Posterior cingulate gyrus (tissue), 11 donors: ENCODE measurements at regions not wholly inside any gene's neighbourhood (a gene's known extent, or its start where the extent isn't known, plus 50 kb on each side); places are given as distances from the start of the nearest gene placed in this dataset.
A peak's percentile ranks its signal among the peaks of the same experiment; 100 is the strongest.

Experiments used
- DNase-seq, 10 donors: peaks; one replicate each; pipeline versions ENCODE4 v3.0.0 to v3.0.0-alpha.2; 2020 to 2021; ENCODE audit warnings: mixed read lengths in 3 of 10
- intact Hi-C: fragments of 100-400 bp; cut with DNase I; formaldehyde crosslinking; loops from one replicate; pipeline ENCODE4 v1.15.1; 2023

DNA sequence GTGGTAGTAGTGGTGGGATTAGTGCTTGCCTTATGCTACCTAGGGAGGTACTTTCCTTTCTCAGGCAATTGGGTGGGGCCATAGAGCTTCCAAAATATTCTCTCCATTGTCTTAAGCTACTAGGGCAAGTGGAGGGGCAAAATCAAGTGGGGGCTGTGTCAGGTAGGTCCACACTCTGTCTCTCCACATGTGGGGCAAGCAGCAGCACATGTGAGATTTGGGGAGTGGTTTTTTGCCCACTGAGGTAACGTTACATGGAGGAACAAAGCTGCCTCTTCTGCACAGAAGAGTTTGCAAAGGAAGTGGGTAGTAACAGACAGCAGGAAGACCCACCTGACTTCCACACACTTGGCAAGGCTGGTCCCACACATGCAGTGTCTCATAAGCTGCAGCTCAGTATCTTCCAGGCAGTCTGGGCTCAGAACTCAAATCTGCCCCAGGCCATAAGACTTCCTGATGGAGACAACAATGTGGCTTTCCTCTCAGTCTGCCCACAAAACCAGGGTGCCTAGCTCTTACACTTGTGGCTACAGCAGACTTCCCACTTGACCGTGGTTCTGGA is 1581.5 kb upstream of the PCDH20 start:
- intact Hi-C loops = no loop called here
- no peak for DNase-seq

DNA sequence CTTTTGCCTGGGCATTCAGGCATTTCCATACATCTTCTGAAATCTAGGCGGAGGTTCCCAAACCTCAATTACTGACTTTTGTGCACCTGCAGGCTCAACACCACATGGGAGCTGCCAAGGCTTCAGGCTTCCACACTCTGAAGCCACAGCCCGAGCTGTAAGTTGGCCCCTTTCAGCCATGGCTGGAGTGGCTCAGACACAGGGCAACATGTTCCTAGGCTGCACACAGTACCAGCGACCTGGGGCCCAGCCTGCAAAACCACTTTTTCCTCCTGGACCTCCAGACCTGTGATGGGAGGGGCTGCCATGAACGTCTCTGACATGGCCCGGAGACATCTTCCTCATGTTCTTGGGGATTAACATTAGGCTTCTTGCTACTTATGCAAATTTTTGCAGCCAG is 1558.2 kb upstream of the PCDH20 start:
- intact Hi-C loops = no loop called here

GRCh38 chr13:62964522-62964921 is 1548.9 kb upstream of the PCDH20 start:
- intact Hi-C loops = no loop called here
- no peak for DNase-seq

More for the DNA sequence above, 1558.2 kb upstream of the PCDH20 start:
- peak in 2 of 10 donors; percentile 55 to 65 for DNase-seq

DNA sequence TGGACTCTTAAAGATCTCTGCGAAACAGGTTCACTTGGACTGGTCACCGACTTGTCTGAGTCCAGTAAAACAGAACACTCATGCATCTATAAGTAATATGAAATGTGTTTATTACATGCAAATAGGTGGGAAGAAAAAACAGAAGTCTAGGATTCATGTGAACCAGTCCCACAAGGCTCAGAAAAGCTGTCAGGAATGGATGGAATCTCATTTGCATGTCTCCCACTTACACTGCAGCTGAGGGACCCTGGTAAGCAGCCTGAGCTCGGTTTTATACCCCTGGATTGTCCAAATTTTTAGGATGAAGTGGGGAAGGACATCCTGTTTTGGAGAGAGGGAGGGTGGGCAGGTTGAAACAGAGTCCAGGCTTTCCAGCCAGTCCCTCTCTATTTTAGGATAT is 1545.1 kb upstream of the PCDH20 start:
- intact Hi-C loops = no loop called here
- DNase-seq = no peak

- intact Hi-C loops = no loop called here
- no peak for DNase-seq
These were observed 1518.2 kb upstream of the PCDH20 start for GRCh38 chr13:62933809-62934208.

- no peak for DNase-seq
- intact Hi-C loops = no loop called here
These were observed 1516.7 kb upstream of the PCDH20 start for GRCh38 chr13:62932256-62932883.

DNA sequence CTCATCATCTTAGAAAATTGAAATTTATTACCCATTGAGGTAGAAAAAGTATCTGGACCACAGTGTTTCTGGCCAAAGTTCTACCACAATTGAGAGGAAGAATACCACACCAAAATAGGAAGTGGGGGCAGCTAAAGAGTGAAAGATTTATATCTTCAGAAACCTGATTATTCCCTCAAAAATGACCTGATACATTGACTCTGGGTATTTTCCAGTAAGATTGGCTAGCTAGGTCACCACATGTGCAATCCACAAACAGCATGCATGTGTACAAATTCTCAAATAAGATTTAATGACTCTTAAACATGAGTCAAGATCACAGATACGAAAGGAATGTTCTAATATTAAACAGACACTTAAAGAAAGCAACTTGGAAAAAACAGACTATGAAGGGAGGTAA is 1516.2 kb upstream of the PCDH20 start:
- DNase-seq = no peak
- intact Hi-C loops = no loop called here

- DNase-seq = no peak
- intact Hi-C loops = no loop called here
These were observed 1508.7 kb upstream of the PCDH20 start for GRCh38 chr13:62924395-62924794.

GRCh38 chr13:62920159-62920558 is 1504.5 kb upstream of the PCDH20 start:
- no peak for DNase-seq
- intact Hi-C loops = no loop called here

- peak in 3 of 10 donors; percentile 55 to 65 (median 55) for DNase-seq
- intact Hi-C loops = no loop called here
These were observed 1503.8 kb upstream of the PCDH20 start for GRCh38 chr13:62919491-62919890.

DNA sequence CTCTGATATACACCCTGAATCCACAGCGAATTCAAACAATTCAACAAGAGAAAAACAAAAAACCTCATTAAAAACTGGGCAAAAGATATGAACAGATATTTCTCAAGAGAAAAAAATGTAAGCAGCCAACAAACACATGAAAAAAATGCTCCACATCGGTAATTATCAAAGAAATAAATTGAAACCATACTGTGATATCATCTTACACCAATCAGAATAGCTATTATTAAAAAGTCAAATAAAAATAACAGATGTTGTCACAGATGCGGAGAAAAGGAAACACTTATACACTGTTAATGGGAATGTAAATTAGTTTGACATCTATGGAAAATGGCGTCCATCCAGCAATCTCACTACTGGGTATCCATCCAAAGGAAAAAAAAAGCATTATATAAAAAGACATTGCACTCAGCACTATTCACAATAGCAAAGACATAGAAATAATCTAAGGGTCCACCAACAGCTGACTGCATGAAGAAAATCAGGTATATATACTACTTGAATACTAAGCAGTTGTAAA is 1495.0 kb upstream of the PCDH20 start:
- intact Hi-C loops = no loop called here

DNA sequence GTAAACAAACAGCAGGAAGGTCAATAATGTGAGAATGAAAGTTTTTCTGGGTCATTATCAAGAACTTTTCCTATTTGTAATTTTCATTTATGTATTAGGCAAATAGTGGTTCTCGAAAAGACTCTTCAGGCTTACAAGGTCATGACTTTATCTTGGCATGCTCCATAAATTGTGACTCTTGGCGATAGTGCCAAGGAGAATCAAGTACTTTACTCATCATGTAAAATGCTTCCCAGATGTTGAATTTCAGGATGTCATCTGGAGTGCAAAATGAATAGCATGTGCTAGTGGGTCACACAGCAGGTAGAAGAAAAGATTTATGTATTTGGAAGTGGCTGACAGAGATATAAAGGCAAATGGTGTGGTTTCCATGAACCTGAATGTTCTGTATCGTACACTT is 1492.7 kb upstream of the PCDH20 start:
- DNase-seq = no peak
- intact Hi-C loops = no loop called here

More for the DNA sequence above, 1495.0 kb upstream of the PCDH20 start:
- no peak for DNase-seq

DNA sequence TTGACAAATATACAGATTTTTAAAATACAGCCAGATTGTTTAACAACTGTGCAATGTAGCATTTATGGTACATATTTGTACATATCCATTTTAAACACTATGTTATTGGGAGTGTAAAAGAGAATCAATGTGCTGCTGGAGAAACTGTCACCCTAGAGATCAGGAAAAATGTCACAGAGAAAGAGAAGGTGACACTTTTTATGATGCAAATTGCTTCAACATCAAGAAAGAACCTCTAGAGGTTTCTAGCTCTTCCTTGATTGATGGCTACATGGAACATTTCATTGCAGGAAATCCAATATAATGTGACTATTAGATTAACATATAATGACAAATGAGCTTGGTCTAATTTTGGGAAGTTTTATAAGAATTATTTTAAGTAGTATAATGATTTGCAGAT is 1491.2 kb upstream of the PCDH20 start:
- intact Hi-C loops = no loop called here
- no peak for DNase-seq

GRCh38 chr13:62906469-62906868 is 1490.8 kb upstream of the PCDH20 start:
- intact Hi-C loops = no loop called here

DNA sequence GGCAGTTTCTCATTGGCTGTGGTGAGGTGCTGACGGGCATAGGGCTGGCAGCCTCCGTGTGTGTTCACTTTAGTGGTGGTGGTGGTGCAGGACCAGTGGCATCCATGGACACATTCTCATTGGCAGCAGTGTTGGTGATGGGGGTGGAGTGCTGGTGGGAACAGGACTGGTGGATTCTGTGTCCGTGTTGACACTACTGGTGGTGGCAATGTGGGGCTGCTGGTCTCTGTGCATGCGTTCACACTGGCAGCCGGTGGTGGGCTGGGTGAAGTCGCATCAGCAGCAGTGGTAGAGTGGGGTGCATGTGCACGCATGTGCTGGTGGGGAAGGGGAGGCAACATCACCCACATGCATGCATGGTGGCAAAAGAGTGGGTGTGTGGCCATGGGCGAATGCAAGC is 1471.4 kb upstream of the PCDH20 start:
- DNase-seq = peak in 3 of 10 donors; percentile 37 to 74 (median 48)
- intact Hi-C loops = no loop called here

More at GRCh38 chr13:62906469-62906868, 1490.8 kb upstream of the PCDH20 start:
- no peak for DNase-seq

- DNase-seq = no peak
- intact Hi-C loops = no loop called here
These were observed 1463.4 kb upstream of the PCDH20 start for GRCh38 chr13:62879071-62879470.

GRCh38 chr13:62875118-62875640 is 1459.5 kb upstream of the PCDH20 start:
- intact Hi-C loops = no loop called here
- no peak for DNase-seq

- intact Hi-C loops = no loop called here
- no peak for DNase-seq
These were observed 1434.7 kb upstream of the PCDH20 start for GRCh38 chr13:62850331-62850730.

- intact Hi-C loops = no loop called here
- DNase-seq = no peak
These were observed 1431.9 kb upstream of the PCDH20 start for GRCh38 chr13:62847520-62847919.

DNA sequence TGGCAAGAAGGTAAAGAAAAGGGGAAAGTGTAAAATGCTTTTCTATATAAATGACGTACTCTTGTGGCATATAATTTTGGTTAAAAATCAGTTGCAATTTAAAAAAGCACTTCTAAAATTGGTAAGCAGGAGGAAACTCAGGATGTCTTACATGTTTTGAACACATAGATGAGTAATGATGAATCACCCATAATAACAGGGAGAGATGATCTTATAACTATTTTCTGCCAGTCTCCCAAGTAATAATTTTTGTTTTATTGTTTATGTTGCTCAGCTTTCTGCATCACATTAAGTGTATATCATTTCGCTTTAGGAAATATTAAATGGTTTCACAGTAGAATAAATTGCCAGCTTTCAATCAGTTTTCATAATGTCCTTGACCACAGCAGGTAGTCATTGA is 1430.7 kb upstream of the PCDH20 start:
- intact Hi-C loops = no loop called here

DNA sequence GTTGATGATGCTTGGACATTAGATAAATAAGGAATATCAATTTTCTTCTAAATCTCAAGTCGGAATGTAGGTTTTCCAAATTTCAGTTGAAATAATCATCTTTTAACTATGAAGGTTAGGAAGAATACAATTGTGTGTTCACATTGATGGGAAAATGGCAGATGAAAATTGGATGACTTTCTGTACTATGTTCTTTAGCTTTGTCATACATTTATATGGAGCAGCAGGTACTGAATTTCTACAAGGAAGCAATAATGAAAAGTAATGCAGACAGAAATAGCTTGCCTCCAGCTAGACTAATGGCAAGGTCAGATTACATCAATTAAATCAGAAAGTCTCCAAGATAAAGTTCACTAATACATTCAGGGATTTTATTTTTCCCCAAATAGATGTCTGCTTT is 1423.7 kb upstream of the PCDH20 start:
- DNase-seq = no peak
- intact Hi-C loops = no loop called here

More for the DNA sequence above, 1430.7 kb upstream of the PCDH20 start:
- no peak for DNase-seq

GRCh38 chr13:62838929-62839328 is 1423.3 kb upstream of the PCDH20 start:
- no peak for DNase-seq
- intact Hi-C loops = no loop called here
